CD4-positive, alpha-beta T cell treated with Interferon alpha-2 for 1 hour (primary cell): ENCODE measurements at regions not wholly inside any gene's neighbourhood (a gene's known extent, or its start where the extent isn't known, plus 50 kb on each side); places are given as distances from the start of the nearest gene placed in this dataset.

ENCODE experiments used
- DNase-seq, 2 donors: peaks; one replicate each; pipeline ENCODE4 v3.0.0-alpha.2; 2020 to 2022

DNA sequence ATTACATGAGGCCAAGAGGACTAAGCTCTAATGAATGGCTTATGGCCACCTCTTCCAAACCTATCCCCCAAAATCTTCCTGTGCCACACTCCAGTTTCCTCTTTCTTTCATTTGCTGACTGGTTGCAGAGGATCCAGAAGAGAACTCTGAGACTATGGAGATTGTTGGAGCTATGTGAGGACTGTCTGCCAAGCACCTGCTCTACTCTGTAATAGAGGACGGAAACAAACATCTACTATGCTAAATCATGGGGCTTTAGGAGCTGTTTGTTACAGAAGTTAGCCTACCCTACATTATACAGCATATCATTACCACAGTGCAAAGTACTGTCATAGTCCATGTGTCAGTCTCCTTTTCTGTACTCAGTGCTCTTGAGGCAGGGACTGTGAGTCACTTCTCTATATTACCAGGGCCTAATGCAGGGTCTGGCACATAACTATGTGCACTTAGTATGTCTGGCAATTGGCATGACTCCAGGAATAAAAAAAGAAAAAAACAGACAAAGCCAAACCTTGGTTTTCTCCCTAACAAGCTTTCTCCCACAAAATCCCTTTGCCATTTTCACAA lies 95.1 kb downstream of the RPAP3 start:
- no peak for DNase-seq

DNA sequence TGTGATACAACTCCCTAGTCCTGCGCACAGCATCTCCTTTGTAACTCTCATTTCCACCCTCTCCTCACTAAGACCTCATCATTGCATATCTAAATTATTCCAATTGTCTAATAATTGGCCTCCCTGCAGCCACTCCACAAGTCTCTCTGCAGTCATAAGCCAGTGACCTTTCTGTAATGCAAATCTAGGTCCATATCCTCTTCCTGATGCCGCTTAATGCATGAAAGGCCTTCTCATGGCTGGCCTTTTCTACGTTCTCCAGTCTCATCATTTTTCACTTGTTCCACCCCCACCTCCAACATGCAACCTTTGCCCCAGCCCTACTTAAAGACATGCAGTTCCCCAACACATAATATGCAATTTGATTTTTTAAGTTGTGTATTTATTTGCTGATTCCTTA lies 96.0 kb downstream of the RPAP3 start:
- no peak for DNase-seq

DNA sequence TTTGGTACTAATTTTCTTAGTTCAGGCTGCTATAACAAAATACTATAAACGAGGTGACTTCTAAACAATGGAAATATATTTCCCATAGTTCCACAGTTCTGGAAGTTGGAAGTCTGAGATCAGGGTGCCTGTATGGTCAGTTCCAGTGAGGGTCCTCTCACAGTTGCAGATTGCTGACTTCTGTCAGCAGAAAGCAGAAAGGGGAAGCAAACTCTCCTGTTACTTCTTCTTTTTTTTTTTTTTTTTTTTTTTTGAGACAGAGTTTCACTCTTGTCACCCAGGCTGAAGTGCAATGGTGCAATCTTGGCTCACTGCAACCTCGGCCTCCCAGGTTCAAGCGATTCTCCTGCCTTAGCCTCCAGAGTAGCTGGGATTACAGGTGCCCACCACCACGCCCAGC lies 97.2 kb downstream of the RPAP3 start:
- DNase-seq = peak in 1 of 2 donors; percentile 12

DNA sequence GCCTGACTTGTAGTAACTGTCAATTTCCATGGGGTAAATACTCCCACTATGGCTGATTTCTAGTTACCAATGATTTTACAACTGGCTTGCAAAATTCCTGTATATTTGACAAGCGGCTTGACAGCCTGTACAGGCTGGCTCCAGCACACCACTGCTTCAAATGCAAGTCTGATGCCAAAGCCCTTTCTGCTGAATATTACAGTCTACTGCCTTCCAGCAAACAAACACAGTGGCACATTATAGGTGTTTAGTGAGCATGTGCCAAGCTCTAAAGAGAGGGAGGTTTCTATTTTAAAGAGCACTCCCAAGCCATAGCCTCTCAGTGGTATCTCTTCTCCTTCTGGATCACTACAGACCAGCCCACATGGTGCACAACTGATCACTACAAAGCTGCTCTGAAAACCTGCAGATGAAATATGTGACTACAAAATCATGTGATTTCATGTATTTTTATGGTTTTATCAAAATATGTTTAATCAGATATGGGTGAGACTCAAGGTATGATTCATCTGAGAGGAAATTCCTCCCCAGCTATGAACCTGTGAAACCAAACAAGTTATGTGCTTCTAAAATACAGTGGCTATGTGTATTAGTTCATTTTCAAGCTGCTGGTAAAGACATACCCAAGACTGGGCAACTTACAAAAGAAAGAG lies 101.5 kb downstream of the RPAP3 start:
- no peak for DNase-seq

DNA sequence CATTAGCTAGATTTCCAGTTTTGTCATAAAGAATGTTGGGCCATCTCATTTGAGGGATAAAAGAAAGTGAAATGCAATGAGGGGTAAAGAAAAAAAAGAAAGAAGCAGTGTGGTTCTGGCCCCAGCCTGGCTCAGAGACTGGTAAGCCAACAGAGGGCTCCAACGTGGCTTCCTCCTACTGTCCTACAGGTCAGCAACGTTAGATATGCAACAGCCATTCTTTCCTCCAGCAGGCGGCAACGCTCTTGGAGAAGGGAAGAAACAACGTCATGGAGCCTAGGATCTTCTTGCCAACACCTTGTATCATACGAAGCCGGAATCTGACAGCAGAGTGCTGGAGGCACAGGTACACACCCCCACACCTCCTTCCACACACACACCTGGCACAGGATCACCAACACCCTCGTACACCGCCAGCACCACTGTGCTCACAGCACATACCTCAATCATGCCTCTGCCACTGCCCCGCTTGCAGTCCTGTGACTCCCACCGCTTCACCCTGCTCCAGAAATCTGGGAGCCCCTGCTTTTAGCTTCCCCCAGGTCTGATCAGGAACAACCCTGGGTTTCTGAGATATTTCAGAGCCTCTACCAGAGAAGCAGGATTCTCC lies 102.8 kb downstream of the RPAP3 start:
- DNase-seq = no peak

DNA sequence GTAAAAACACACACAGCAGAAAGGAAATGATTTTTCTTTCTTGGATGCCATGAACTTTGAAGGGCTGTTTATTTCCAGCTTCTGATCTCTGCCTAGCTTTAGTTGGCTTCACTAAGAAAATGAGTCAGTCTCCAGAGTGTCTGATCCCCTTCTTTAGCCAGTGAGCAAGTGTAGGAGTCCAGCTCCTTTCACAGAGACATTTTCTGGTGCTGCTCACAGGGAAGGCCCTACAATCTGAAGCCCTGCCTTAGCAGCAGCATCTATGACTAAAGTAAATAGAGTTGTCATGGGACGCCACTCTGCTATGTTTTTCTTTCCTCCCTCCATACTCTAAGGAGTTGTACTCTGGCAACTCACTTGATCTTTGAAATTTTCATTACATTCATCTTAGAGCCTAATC lies 103.5 kb downstream of the RPAP3 start:
- DNase-seq = no peak

DNA sequence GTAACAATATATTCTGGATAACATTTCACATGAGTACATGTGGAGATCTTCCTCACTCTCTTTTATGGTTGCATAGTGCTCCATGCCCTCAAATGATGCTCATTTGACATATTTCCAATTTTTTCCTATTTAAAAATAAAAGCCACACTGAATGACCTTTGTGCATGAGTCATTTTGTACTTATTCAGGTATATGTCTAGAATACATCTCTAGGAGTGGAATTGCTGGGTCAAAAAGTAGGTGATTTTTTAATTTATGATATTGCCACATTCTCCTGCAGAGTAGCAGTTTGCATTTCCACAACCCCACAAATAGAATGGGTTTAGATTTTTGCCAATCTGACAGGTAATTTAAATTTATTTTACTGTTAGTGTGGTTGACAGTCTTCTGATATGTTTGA lies 104.8 kb downstream of the RPAP3 start:
- no peak for DNase-seq

DNA sequence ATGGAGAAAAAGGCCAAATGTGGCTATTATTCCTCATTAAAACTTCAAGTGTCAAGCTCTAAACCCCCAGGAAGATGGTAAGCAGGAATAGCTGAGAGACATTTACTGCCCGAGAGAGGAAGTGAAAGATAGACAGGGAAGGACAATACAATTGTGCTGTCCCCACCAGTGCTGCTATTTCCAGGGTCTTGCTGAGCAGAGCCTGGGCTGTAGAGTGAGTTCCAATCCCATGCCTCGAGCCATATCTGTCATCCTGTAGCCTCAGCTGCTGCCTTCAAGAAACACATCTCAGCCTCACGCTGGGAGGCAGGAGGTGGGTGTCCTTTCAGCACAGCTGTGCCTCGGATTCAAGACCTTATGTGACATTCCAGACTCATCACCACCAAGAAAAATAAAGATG lies 114.0 kb downstream of the RPAP3 start:
- no peak for DNase-seq

DNA sequence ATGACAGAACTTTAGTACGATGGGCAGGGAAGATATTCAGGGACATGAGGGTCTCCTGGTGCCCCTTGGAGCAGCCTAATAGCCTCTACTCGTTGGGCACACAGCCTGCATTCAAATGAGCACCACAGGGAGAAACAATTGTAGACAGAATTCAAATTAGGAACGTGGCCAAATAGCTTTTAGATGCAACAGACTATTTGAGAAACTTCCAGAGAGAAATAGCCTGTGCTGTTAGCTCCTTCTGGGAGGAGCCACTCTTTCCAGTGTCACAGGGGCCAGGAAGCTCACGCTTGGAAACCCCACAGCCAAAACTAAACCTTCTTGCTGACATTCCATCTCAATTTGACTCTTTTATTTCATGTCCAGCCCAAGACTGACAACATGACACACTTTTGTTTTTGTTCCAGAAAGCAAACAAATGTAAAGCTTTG lies 114.5 kb downstream of the RPAP3 start:
- DNase-seq = no peak

DNA sequence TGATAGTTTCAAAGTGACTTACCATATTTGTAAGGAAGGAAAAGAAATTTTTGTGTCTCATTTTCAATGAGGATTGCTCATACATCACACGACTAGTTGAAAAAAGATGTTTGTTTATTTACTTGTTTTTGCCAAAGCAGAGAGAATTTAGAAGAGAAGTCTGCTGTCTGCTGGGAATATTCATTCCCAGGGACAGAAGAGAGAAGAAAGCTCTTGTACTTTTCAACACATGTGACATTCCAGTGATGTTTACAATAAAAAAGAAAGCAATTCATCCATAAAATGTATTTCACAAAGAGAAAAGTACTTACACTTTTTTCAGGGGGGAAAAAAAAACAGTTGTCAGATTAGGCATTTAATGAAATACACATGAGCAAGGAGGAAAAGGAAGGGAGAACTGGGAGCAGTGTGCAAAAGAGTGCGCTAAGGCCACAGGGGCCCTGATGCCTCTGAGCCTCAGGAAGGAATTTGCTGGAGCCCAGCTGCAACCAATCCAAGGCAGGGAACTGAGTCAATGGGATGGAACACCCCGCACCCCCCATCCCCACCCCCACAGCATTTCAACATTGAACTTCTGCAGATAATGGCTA lies 115.0 kb downstream of the RPAP3 start:
- DNase-seq = no peak

DNA sequence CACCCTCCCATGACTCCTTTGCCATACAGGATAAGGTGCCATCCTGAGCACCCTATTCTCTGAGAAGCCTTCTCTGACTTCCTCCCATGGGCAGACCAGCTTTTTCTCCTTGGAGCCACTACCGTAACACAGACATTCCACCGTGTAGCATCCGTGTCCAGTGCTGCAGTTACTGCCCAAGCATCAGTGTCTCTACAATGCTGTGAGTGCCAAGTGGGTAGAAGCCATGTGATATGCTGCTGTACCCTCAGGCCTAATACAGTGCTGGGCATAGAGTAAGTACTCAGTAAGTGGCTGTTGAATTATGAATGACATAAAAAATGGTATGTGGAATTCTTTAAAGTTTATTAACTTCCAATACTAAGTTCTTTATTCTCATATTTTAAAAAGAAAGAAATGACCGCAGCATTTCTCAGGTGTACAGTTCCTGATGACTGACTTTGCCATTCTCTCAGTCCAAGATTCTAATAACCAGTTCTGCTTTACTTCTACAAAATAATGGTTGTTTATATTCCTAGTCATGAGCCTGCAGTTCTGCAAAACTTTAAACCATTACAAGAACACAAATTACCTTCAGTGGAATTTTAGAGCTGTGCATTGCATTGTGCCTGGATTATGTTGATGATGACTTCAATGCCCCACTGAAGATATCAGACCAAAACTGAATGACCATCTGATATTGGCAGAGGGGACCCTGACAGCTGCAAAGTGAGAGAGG lies 118.7 kb downstream of the RPAP3 start:
- DNase-seq = no peak

DNA sequence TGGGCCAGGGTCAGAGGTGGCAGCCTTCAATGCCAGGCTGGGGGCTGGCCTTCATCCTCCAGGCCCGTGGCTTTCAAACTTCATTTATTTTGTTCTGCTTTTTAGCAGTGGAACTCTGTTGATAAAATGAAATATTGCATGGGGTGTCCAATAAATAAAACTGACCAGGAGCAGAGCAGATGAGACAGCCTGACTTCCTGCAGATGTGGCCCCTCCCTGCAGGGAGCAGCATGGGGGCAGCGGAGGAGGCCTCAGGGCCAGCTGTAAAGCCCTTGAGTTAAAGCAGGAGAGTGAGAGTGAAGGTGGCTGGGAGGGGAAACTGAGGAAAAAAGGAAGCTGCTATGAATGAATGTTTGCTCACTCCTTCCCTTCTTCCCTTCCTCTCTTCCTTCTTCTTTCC lies 120.3 kb downstream of the RPAP3 start:
- no peak for DNase-seq

DNA sequence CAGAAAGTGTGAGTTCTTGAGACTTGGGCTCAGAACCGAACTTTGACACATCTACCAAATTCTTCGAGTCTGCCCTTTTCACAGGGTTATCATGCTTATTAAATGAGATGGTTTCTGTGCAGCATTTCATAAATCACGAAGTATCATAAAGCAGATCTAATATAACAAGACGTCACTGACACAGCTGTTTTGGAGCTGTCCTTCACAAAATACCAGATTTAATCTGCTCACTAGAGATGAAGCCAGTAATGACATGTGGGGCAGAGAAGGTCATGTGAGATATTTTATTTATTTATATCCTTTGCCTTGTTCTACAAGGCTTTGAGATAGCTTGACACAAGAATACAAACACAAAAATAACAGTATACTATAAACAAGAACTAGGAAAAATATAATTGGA lies 127.0 kb downstream of the RPAP3 start:
- DNase-seq = no peak

DNA sequence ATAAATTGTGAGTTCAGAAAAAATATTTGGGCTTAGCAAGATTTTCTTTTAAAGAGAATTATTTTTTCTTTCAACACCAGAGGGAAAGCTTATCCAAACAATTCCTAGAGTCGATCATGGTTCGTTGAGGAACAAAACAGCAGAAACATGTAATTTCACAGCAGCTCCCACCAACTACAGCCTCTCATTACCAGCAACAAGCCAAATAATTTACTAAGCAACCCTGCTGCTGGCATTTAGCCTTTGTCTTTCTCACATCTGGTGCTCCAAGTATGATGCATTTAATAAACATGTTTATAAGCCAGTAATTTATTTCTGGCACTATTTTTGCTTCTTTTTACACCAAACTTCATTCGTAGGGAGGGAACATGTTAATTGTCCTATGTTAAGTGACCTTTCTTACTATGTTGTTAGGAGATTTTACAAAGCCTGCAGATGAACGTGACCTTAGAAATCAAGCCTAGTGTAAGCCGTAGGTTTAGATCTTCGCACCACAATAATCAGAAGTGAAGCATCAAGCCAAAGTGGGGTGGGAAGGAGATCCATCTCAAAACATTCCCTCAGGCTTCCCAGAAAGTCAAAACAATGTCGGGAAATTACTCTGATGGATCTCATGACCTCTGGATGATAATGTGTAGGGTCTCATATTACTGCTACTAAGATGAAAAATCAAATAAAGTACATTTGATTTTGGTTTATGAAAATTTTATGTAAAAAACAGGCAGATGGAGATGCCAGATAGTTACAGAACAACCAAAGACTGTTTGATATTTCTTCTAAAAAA lies 128.4 kb downstream of the RPAP3 start:
- no peak for DNase-seq

DNA sequence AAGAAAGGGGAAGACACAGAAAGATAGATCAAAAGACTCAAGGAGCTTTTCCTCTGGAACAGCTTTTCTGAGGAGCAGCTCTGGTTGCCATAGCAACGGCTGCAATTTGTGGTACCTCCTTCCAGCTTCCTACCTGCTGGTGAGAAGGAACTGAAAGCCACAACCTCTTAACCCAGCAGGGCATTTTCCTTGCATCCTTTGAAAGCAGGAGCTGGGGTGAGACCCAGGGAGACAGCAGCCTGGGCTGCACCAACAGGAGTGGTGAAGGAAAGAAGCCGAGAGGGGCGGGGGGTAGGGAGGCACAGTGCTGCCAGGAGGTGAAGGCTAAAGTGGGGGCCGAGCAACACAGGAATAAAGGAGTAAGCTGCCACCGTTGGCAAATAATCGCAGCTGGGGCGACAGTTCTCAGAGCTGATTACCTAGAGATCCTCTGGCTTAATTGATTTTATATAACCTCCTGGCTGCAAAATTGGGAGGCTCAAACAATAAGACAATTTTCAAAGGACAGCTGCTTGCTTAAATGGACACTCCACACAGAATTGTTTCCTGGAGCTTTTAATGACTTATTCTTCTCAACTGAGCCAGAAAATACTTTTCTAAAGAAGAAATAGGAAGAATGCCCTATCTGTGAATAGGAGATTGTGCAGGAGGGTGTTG lies 129.4 kb downstream of the RPAP3 start:
- no peak for DNase-seq

DNA sequence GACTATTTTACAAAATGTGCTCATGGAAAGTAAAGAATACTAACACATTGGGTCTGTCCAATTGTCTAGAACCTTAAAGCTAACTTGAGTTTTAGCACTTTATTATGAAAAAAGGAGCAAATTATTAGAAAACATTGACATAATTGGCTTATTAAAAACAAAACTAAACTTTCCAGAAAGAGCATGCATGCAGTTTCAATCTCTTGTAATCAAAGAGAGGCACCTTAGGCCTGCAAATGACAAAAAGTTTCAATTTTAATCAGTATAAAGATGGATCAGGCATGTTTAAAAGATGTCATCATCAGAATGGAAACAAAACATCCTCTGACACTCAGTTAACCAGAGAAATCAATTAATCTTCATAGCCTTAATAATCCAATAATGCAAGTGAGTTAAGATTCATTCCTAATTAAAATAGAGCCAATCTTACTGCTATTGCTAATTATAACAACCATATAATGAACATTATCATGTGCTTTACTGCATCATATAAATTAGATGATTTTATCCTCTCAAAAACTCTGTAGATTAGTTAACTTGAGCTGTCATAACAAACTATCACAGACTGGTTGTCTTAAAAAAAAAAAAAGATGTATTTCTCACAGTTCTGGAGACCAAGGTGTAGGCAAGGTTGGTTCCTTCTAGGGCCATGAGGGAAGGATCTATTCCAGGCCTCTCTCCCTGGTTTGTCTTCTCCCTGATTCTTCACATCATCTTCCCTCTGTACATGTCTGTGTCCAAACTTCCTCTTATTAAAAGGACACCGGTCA lies 131.4 kb downstream of the RPAP3 start:
- DNase-seq = no peak

DNA sequence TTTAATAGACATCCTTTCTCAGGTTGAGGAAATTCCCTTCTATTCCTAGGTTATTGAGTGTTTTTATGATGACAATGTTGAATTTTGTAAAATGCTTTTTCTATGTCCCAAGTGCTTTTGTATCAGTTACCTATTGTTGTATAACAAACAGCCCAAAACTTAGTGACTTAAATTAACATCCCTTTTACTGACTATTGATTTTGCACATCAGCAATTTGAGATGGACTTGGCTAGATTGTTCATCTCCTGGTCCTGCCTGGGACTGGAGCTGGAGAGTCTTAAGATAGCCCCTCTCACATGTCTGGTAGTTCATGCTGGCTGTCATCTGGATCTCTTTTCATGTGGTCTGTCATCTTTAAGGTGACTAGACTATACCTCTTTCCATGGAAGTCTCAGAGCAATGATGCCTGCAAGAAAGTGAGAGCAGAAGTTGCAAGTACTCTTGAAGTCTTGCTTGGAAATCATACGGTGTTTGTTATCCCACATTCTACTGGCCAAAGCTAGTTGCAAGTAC lies 132.6 kb downstream of the RPAP3 start:
- DNase-seq = no peak

DNA sequence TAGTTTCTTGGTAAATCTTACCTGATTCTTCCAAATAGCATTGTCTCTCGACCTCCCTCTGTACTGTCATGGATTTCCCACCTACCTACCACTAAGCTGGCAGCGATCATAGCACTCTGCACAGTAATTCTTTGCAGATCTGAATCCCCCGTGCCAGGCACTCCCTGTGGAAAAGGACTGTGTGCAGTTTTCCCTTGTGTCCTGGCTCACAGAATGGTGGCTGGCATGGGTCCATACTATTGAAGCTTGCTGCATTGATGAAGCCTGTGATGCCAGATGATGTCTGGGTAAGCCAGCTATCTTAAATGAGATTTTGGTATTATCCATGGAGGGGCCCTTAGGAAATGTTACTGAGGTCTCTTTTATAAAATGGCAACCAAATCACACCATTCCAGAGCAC lies 135.7 kb downstream of the RPAP3 start:
- DNase-seq = no peak

DNA sequence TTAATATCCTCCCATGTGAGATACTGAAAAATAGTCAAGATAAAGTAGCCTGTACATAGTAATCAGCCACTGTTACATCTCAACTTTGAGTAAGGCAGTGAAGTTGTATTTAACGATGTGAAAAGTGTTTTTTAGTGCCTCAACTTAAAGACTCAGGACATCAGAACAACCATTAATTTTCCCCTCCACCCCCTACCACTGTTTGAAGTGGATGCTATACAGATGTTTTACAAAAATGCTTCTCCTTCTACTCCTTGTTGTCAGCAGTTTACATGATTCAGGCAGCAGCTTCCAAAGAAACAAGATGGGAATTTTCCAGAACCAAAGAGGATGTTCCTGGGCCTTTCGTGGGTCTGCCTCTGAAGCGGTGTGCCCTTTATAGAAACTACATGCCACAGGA lies 143.6 kb downstream of the RPAP3 start:
- DNase-seq = no peak

DNA sequence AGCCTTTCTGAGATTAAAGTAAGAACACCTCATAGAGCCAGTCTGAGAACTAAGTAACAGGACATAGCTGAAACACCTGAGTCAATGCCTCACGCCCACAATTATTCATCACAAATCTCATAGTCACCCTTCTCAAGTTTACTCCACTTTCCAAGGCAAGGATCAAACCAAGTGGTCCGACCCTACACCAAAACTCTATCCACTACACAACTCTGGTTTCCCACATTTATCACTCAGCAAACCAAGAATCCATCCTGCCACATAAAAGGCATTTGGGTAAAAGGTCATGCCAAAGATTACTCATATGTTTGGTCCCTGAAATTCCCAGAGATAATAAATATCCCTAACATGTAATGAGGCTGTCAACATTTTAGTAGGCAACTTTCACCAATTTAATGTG lies 144.1 kb downstream of the RPAP3 start:
- no peak for DNase-seq

DNA sequence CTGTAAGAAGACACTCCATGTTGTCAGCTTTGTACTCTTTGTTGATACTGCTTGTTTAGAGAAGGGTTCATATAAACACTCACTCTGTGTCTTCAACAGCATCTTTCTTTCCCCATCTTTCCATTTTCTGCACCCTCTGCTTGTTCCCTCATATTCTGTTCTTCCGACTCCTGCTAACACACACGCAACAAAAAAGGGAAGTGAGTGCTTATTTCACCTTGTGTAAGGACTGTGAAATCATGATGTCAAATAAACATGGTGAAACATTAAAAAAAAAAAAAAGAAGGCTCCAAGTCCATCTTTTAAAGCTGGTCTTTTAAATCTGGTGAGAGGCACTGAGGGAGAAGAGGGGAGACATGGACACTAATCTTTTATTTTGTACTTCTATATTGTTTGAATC lies 145.4 kb downstream of the RPAP3 start:
- no peak for DNase-seq
